OCI-LY3 (cell line): ENCODE measurements at regions not wholly inside any gene's neighbourhood (a gene's known extent, or its start where the extent isn't known, plus 50 kb on each side); places are given as distances from the start of the nearest gene placed in this dataset.

Experiments
- H2AFZ ChIP-seq: fragments of 200-600, 300-600 bp; shearing (Covaris generic); 2 replicates; pipeline ENCODE4 v1.6.0; 2014; ENCODE audit warnings: antibody characterized with exemption, low read depth, low read length
- H3K27ac ChIP-seq: fragments of 200-600, 300-600 bp; sonication (generic); 2 replicates; pipeline ENCODE4 v1.5.1; 2014; ENCODE audit warnings: mild to moderate bottlenecking, low read length, moderate library complexity, mixed read lengths
- H3K27me3 ChIP-seq: fragments of 200-600, 300-600 bp; sonication (generic); 2 replicates; pipeline ENCODE4 v1.6.1; 2014; ENCODE audit warnings: low read depth, low read length, mixed read lengths
- H3K36me3 ChIP-seq: fragments of 200-600, 300-600 bp; sonication (generic); replicated peaks from 2 replicates; pipeline ENCODE3; 2014; ENCODE audit warnings: low read depth, low read length, mixed read lengths
- H3K4me1 ChIP-seq: fragments of 300-600, 200-600 bp; sonication (generic); 2 replicates; pipeline ENCODE4 v1.6.1; 2014; ENCODE audit warnings: low read length, mixed read lengths
- H3K4me2 ChIP-seq: fragments of 200-600, 300-600 bp; sonication (generic); 2 replicates; pipeline ENCODE4 v1.6.1; 2014; ENCODE audit warnings: low read length, mixed read lengths
- H3K4me3 ChIP-seq: fragments of 300-600, 200-600 bp; sonication (generic); 2 replicates; pipeline ENCODE4 v1.5.1; 2014; ENCODE audit warnings: antibody characterized with exemption, mild to moderate bottlenecking, low read length, moderate library complexity
- H3K79me2 ChIP-seq: fragments of 300-600, 200-600 bp; shearing (Covaris generic); 2 replicates; pipeline ENCODE4 v1.6.1; 2014; ENCODE audit warnings: mild to moderate bottlenecking, low read length, mixed read lengths
- H3K9ac ChIP-seq: fragments of 300-600, 200-600 bp; shearing (Covaris generic); 2 replicates; pipeline ENCODE4 v1.6.0; 2014; ENCODE audit warnings: mild to moderate bottlenecking, low read length, moderate library complexity
- H3K9me3 ChIP-seq: fragments of 200-600, 300-600 bp; shearing (Covaris generic); 2 replicates; pipeline ENCODE4 v1.6.1; 2014; ENCODE audit warnings: low read length, mixed read lengths; ENCODE audit not compliant: insufficient read depth
- H4K20me1 ChIP-seq: fragments of 200-600, 300-600 bp; sonication (generic); 2 replicates; pipeline ENCODE4 v1.6.1; 2016; ENCODE audit warnings: low read length, mixed read lengths; ENCODE audit not compliant: insufficient read depth
- CTCF ChIP-seq: fragments of 200-600, 300-600 bp; sonication (generic); IDR thresholded peaks from 2 replicates; pipeline ENCODE4 v1.5.1; 2014; ENCODE audit warnings: antibody characterized with exemption, low read length, low read depth
- EZH2phosphoT487 ChIP-seq: fragments of 200-600 bp; shearing (Covaris generic); IDR thresholded peaks from 2 replicates; pipeline ENCODE4 v1.6.1; 2018; ENCODE audit warnings: antibody characterized with exemption, mixed run types, low read depth

GRCh38 chr14:26687301-26687837 is 89.5 kb upstream of the NOVA1 start:
- no peaks in the 10 kb centered on the region for H4K20me1 ChIP-seq
- no peaks in the 10 kb centered on the region for H3K79me2 ChIP-seq
- H3K27me3 ChIP-seq, result no peaks in the 10 kb centered on the region
- no peak overlapping the region for H3K4me2 ChIP-seq
- no peaks in the 10 kb centered on the region for H3K36me3 ChIP-seq
- TF ChIP-seq CTCF, result no peak
- TF ChIP-seq EZH2phosphoT487, result no peak
- no peak overlapping the region for H2AFZ ChIP-seq
- H3K9me3 ChIP-seq, result no peaks in the 10 kb centered on the region
- no peak overlapping the region for H3K9ac ChIP-seq
- no peak overlapping the region for H3K27ac ChIP-seq
- H3K4me1 ChIP-seq, result no peaks in the 10 kb centered on the region
- no peak overlapping the region for H3K4me3 ChIP-seq

- no peak overlapping the region for H3K27ac ChIP-seq
- H4K20me1 ChIP-seq, result no peaks in the 10 kb centered on the region
- peaks cover 14% of the 10 kb centered on the region for H3K4me1 ChIP-seq
- no peaks in the 10 kb centered on the region for H3K36me3 ChIP-seq
- H3K79me2 ChIP-seq, result no peaks in the 10 kb centered on the region
- no peak overlapping the region for H2AFZ ChIP-seq
- no peak overlapping the region for H3K9ac ChIP-seq
- H3K27me3 ChIP-seq, result no peaks in the 10 kb centered on the region
- H3K4me3 ChIP-seq, result no peak overlapping the region
- no peak for TF ChIP-seq CTCF
- no peak for TF ChIP-seq EZH2phosphoT487
- 0 out of 2 replicates have a peak overlapping the region, but pooled peaks have one; percentile 22 for H3K4me2 ChIP-seq
- no peaks in the 10 kb centered on the region for H3K9me3 ChIP-seq
These were observed 96.7 kb upstream of the NOVA1 start for GRCh38 chr14:26694521-26694920.

GRCh38 chr14:26702721-26703230 is 104.9 kb upstream of the NOVA1 start:
- Histone ChIP-seq H3K36me3 (no peaks in the 10 kb centered on the region), H3K27ac (no peak overlapping the region), H3K4me2 (no peak overlapping the region), H3K9ac (no peak overlapping the region), H2AFZ (no peak overlapping the region), H3K79me2 (no peaks in the 10 kb centered on the region), H3K27me3 (no peaks in the 10 kb centered on the region), H3K4me1 (no peaks in the 10 kb centered on the region), H4K20me1 (no peaks in the 10 kb centered on the region), H3K4me3 (no peak overlapping the region), H3K9me3 (no peaks in the 10 kb centered on the region)
- TF ChIP-seq EZH2phosphoT487 (no peak), CTCF (no peak)

- Histone ChIP-seq H3K9me3 (no peaks in the 10 kb centered on the region), H3K4me3 (no peak overlapping the region), H4K20me1 (no peaks in the 10 kb centered on the region), H3K4me2 (no peak overlapping the region), H3K36me3 (no peaks in the 10 kb centered on the region), H3K79me2 (no peaks in the 10 kb centered on the region), H2AFZ (no peak overlapping the region), H3K27me3 (no peaks in the 10 kb centered on the region), H3K4me1 (no peaks in the 10 kb centered on the region), H3K9ac (no peak overlapping the region), H3K27ac (no peak overlapping the region)
- TF ChIP-seq CTCF, result no peak
- TF ChIP-seq EZH2phosphoT487, result no peak
These were observed 106.0 kb upstream of the NOVA1 start for GRCh38 chr14:26703686-26704366.
